ENCODE measurements at regions not wholly inside any gene's neighbourhood (a gene's known extent, or its start where the extent isn't known, plus 50 kb on each side); places are given as distances from the start of the nearest gene placed in this dataset.

DNA sequence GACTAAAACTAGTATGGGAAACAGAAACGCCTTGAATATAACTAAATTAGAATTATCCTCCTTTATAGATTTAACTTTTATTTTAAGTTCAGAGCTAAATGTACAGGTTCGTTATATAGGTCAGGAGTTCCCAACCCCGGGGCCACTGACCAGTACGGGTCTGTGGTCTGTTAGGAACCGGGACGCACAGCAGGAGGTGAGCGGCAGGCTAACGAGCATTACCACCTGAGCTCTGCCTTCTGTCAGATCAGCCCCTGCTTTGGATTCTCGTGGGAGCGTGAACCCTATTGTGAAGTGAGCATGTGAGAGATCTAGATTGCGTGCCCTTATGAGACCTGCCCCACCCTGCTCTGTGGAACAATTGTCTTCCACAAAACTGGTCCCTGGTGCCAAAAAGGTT is 51.0 kb downstream of the FAT4 start:
- DNase-seq = no peak

DNA sequence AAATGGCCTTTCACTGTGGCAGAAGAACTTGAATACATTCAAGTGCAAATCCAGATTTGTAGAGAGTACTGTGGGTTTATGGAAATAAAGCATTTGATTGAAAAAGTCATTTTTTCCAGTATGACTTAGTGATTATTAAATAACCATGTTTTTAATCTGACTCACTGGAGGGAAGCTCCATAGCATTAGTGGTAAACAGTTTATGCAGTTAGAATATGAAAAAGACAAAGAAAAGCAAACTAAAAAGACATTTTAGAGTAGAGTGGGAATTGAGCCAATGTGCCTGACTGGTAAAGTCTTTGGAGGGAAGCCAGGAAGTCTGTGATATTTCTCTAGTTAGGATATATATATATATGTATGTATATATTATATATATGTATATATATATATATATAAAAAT is 53.4 kb downstream of the FAT4 start:
- no peak for DNase-seq

- DNase-seq = no peak
Observed at GRCh38 chr4:125368671-125369081, 53.9 kb downstream of the FAT4 start.

- DNase-seq = no peak
Observed at GRCh38 chr4:125369098-125369497, 54.3 kb downstream of the FAT4 start.

DNA sequence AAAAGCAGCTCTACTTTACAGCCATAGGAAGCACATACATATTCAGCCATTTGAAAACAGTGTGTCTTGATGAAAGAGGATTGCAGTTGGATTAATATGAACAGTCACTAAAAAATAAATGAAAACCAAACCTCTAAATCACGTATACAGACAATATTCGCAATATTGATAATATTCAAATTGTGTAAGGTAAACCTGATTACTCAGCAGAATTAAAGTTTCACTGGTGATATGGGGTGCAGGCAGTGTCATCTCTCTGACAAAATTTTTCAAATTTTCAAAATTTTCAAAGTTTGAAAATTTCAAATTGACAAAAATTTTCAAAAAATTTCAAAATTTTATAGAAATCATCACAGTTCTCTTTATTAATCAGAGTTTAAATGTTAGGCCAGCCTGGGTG is 55.7 kb downstream of the FAT4 start:
- no peak for DNase-seq

GRCh38 chr4:125382995-125383394 is 68.2 kb downstream of the FAT4 start:
- DNase-seq = no peak

DNA sequence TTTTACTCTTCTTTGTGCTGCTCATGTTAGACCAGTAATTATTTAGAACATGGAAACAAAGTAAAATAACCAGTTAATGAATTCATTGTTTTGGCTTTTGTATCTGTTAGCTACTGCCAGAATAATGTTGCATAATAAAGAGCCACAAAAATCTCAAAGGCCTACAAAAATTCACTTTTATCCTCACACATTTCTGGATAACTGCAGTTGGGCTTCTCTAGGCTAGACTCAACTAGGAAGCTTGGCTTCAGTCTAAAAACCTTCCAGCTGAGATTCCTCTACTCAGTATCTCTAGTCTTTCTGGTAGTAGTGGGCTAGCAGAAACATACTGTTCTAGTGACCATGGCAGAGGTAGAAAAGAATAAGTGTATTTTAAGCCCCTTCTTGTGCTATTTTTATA is 73.0 kb downstream of the FAT4 start:
- no peak for DNase-seq

GRCh38 chr4:125388613-125389012 is 73.9 kb downstream of the FAT4 start:
- no peak for DNase-seq

DNA sequence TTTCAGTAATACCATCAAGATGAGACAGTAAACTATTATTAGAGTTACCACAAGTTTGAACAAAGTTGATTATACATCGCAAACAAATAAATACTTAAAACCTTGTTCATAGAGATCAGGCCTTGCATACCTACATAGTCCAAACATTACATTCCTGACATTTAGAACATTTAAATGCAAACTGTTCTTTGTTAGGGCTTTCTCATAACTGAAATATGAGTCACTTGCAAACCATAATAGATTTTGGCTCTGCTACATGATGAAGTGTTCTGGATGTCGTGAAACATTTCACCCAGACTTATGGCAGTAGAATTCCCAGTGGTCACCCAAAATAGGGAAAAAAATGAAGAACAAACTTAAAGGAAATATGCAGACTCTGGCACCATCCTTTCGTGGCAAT is 75.0 kb downstream of the FAT4 start:
- no peak for DNase-seq

GRCh38 chr4:125390126-125390525 is 75.4 kb downstream of the FAT4 start:
- no peak for DNase-seq

GRCh38 chr4:125390727-125391126 is 76.0 kb downstream of the FAT4 start:
- no peak for DNase-seq

- no peak for DNase-seq
Observed at GRCh38 chr4:125392694-125393093, 77.9 kb downstream of the FAT4 start.

GRCh38 chr4:125393825-125394224 is 79.1 kb downstream of the FAT4 start:
- DNase-seq = no peak

- DNase-seq = no peak
Observed at GRCh38 chr4:125397226-125397625, 82.5 kb downstream of the FAT4 start.

- no peak for DNase-seq
Observed at GRCh38 chr4:125398263-125399002, 83.7 kb downstream of the FAT4 start.

DNA sequence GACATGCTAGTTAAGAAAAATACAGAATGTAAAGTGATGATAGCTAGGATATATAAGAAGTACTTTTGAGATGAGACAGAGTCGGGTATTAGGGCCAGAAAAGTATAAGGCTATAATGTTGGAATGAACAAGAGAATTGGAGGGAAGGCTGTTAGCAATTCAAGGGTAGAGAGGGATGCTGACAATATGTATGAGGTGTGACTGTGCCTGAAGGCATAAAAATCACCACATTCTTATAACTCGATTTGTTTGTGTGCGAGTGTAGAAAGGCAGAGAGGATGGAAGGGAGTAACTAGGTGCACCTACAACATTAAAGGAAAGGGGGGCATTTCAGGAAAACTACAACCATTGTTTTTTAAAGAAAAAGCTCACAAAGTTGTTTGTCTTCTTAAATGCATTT is 86.0 kb downstream of the FAT4 start:
- no peak for DNase-seq

DNA sequence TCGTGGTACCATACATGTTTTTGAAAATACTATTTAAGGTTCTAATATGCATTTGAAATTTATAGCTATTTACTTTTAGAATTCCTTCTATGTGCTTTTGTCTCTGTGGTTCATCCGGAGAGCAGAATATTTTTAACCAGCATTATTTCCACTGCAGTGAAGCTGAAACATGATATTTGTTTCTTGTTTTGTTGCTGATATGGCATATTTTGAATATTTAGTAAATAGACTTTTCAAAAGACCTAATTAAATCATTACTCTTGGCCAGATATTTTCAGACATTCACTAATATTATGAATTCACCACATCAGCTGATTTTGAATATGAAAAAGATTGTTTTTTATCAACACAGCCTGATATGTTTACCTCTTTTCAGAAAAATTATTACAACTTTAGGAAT is 87.0 kb downstream of the FAT4 start:
- DNase-seq = no peak

DNA sequence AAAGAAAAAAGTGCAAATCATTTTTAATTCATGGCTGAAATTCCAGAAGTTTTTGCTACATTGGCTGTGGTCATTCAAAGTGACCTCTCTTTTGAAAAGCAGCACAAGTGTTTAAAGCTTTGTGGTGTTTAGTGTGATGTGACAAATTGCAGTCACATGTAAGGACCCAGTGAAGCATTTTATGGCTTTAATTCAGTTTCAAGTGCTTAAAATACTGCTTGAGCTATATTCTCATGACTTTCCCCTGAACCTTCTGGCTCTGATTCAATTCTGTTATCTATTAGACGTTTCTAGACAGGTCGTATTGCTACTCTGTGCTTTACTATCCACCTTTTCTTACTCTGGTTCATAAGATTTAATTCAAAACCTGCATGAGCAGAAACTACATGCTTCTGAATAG is 105.8 kb downstream of the FAT4 start:
- DNase-seq = no peak

GRCh38 chr4:125421547-125421946 is 106.8 kb downstream of the FAT4 start:
- no peak for DNase-seq

DNA sequence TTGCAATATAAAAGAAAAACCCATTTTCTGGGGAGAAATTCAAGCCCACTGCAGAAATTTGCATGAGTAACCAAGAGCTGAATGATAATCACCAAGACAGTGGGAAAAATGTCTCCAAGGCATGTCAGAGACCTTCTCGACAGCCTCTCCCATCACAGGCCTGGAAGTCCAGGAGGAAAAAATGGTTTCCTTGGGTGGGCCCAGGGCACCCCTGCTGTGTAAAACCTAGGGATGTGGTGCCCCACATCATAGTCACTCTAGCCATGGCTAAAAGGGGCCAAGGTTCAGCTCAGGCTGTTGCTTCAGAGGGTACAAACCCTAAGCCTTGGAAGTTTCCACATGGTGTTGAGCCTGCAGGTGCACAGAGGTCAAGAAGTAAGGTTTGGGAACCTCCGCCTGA is 108.4 kb downstream of the FAT4 start:
- DNase-seq = no peak

- DNase-seq = no peak
Observed at GRCh38 chr4:125428832-125429231, 114.1 kb downstream of the FAT4 start.

DNA sequence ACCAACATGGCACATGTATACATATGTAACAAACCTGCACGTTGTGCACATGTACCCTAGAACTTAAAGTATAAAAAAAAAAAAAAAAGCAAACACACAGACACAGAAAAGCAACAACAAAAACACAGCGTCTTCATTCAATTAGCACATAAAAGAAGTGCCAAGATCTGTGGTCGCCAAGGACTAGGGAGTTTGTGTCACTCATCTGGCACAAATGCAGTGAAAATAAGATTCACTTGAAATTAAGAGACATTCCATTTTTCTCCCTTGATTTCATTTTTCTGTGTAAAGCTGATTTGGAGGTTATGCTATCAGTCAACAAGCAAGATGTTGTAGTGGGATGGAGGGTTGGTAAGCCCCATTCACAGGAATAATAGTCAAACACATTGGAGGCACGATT is 115.3 kb downstream of the FAT4 start:
- no peak for DNase-seq

DNA sequence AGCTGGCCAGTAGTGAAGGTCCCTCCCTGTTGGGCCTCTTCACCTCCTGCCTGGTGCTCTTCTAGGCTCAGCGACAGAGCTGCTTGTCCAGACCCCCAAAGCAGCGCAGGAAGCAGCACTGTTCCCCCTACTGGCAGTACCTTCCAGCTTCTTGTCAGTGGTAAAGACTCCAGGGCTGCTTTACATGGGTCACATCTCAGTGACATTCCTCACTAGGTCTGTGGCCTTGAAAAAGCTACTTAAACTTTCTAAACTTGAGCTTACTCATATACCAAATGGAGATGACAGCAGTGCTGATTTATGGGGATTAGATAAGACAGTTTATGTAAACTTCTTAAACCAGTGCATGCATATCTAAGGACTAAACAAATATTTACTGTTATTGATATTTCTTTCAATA is 117.3 kb downstream of the FAT4 start:
- DNase-seq = no peak

DNA sequence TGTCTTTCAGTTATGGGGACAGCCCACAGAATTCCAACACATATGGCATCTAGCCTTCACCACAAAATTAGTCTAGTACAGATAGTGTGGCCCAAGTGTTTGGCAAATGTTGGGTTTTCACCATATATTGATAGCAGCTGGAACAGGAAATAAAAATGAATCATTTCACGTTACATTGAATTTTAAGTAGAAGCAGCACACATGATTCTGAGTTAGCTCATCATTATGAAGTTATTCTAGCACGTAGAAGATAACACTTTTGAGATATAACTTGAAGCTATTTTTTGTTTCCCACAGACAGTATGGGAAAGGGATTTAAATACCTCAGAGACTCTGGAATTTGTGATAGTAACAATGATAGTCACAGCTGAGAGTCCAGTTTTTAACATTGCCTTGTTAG is 118.7 kb downstream of the FAT4 start:
- DNase-seq = no peak

DNA sequence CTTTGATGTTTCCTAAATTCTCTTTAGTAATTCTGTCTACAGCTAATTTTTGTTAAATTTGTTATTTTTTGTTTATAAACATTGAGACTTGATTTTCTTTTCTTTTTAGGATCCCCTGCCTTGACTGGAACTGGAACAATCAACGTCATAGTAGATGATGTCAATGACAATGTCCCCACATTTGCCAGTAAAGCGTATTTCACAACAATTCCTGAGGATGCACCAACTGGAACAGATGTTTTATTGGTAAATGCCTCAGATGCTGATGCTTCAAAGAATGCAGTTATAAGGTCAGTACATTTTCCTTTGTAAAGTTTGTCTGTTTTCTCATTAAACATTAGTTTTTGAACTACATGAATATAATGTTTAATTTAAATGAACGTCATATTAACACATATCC is 119.4 kb downstream of the FAT4 start:
- DNase-seq = no peak

DNA sequence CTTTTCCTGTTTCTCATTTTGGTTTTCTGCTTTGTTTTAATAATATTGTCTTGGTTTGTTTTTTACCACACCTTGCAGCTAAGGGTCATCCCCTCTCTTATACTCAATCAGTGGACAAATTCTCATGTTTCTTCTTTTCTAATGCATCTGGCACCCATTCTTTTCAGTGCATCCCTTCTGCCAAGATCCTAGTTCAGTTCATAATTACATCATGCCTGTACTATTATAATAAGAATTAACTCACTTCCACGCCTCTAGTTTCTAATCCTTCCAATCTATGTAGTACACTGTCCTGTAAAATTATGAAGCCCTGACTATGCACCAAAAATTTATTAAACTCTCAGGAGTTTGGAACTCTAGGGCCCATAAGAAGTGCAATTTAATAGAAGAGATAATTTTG is 126.1 kb downstream of the FAT4 start:
- no peak for DNase-seq
